Head of caudate nucleus (tissue), 42 donors: ENCODE measurements at regions not wholly inside any gene's neighbourhood (a gene's known extent, or its start where the extent isn't known, plus 50 kb on each side); places are given as distances from the start of the nearest gene placed in this dataset.
A peak's percentile ranks its signal among the peaks of the same experiment; 100 is the strongest.
"Not testable (repeated sequence)": the region's sequence is repeated elsewhere in the genome, so short reads cannot be mapped to it uniquely, and the experiment has no call there.

Experiments
- DNase-seq, 42 donors: peaks; one replicate each; pipeline versions ENCODE4 v3.0.0 to v3.0.0-alpha.2; 2020 to 2021; ENCODE audit warnings: mixed read lengths in 7 of 42
- intact Hi-C: fragments of 100-400 bp; cut with DNase I; formaldehyde crosslinking; loops from one replicate; pipeline ENCODE4 v1.15.0; 2022

DNA sequence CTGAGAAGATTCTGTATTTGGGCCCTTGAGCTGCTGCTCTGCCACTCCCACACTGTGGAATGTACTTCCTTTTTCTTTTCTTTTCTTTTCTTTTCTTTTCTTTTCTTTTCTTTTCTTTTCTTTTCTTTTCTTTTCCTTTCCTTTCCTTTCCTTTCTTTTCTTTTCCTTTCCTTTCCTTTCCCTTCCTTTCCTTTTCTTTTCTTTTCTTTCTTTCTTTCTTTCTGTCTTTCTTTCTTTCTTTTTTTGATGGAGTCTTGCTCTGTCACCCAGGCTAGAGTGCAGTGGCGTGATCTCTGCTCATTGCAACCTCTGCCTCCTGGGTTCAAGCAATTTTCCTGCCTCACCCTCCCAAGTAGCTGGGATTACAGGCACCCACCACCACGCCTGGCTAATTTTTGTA is 89.8 kb downstream of the DNAAF6 start:
- DNase-seq, intact Hi-C loops: not testable (repeated sequence)

DNA sequence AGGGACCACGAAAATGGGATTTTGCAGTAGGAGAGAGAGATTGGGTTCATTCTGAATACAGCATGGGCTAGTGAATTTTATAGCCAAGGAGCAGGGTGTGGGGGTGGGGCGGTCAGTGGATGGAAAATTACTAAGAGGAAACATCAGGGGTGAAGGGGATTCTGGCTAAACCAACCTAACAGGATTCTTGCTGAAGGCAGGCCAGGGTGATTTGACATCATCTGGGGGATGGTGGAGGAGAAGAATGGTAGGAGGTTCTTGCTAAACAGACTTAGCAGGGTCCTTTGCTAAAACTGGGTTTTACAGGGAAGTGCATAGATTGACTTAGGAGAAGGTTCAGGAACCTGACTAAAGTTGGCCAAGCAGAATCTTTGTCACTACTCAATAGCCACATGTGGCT is 91.9 kb downstream of the DNAAF6 start:
- intact Hi-C loops: no loop called here
- no peak for DNase-seq

DNA sequence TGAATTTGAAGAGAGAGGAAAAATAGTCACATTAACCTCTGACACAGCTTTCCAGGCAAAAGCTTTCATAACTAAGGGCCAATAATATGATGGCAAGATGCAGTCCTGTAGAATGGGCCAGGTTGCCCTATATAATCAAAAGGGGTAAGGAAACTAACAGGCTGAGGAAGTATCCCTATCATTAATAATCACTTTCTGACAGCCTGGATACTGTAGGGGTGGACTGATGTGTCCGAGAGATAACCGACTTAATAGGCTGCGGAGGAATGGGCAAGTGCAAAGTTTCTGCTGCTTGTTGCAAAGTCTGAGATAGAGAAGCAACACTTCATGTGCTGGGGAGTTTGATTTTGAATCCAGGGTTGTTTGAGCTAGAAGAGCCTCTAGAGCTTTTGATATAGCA is 94.8 kb downstream of the DNAAF6 start:
- intact Hi-C loops: no loop called here
- DNase-seq: no peak

DNA sequence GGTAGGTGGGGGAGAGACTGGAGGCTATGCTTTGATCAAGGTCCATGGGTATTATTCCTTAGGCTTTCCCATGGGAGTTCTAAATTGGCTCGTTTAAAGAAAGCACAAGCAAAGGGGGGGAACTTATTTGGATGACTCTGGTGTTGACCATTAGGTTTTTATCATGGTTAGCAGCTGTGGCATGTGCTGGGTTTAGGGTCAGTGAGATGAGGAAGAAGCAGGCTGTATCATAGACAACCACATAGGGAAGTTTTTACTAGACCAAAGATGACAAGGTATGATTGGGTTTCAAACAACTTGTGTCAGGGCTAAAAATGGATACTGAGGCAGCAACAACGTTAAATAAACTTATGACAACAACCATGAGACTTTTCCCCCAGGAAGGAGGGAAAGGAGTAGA is 97.7 kb downstream of the DNAAF6 start:
- intact Hi-C loops: no loop called here

DNA sequence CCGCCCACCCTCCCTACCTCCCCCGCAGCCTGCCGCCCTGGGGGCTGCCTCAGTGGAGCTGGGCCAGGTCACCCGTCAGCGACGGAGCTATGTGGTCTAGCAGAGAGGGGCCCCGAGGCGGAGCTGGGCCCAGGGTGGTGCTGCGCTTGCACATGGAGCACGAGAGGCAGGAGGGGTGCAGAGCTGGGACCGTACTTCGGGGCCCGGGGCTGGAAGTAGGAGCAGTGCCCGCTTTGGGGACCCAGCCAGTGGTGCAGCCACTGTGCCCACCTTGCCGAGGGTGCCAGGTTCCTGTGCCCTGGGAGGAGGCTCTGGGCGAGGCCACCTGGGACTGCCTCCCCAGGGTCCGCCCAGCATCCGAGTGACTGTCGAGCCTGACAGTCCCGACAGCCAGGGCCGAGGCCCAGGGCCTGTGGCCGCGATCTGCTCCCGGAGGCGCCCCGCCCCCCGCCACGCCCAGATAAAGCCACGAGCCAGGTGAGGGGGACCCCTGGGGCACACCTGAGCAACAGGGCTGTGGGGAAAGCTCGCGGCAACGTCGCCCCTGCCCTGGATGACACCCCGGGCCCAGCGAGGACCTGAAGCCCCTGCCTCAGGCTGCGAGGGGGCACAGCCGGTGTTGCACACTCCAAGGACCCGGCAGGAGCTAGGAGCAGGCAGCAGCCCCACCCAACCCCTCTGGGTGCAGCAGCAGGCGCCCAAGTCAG is 117.5 kb downstream of the DNAAF6 start:
- no peak for DNase-seq
- intact Hi-C loops: no loop called here

More for the DNA sequence above, 97.7 kb downstream of the DNAAF6 start:
- no peak for DNase-seq

DNA sequence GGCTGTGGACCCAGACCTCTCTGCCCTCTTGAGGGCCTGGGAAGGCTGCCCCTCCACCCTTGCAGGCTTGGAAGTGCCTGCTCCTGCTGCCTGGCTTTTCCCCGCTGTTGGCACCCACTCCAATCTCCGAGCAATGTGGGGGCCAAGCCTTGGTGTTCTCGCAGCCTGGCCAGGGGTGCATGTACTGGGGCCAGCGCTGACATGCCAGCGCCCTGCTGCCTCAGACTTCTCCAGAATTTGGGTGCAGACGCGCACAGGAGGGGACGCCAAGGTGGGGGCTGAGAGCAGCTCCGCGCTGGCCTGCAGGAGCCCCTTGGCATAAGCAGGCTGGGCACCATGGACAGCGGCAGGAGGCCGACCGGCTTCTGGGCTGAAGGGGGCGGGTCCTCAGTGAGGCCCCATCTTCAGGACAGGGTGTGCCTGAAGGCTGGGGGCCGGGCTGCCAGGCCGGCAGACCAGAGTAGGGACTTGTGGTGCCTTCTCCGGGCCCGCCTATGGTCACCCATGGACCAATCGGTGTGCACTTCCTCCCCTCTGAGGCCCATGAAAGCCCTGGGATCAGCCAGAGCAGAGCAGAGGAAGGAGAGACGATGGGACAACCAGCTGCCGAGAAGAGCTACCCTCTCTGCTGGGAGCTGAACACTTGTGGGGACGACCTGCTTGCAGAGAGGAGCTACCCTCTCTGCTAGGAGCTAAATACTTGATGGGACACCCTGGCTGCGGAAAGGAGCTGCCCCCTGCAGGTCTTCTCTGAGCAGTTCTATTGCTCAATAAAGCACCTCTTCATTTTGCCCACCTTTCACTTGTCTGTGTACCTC is 118.3 kb downstream of the DNAAF6 start:
- intact Hi-C loops: no loop called here

DNA sequence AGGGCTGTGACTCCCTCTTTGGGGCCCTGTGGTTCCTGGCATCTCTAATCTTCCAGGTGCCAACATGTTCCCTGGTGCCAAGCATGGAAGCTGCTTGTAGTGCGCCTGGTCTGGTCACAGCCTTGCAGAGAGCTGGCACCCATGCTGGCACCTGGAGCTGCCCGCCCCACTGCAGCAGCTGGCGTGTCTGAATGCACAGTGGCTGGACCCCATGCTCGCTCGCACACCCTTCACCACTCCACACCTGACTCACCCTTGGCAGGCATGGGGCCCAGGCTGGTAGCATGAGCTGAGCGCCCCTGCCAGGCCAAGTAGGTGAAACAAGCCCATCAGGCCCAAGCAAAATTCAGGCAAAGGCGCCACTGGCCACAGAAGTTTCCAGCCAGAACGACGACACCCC is 119.1 kb downstream of the DNAAF6 start:
- DNase-seq: no peak

More for the DNA sequence above, 118.3 kb downstream of the DNAAF6 start:
- peak in 19 of 42 donors; percentile 1 to 44 (median 11) for DNase-seq

DNA sequence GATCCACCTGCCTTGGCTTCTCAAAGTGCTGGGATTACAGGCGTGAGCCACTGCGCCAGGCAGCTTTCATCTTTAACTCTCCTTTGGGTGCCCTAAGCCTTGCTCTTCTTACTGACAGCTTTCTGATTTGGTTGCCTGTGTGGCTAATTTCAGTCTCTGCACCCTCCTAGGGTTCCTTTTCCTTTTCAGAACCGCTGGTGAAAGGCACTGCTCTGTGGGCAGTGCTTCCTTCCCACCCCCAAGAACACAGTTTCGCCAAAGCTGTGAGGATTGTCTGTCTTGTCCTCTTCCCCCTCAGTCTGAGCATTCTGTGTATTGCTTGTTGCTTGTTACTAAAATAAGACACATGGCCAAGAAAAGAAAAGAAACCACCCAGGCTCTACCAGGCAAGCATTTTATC is 101.4 kb upstream of the FRMPD3 start:
- DNase-seq: no peak
- intact Hi-C loops: no loop called here

More for the DNA sequence above, 119.1 kb downstream of the DNAAF6 start:
- intact Hi-C loops: no loop called here

DNA sequence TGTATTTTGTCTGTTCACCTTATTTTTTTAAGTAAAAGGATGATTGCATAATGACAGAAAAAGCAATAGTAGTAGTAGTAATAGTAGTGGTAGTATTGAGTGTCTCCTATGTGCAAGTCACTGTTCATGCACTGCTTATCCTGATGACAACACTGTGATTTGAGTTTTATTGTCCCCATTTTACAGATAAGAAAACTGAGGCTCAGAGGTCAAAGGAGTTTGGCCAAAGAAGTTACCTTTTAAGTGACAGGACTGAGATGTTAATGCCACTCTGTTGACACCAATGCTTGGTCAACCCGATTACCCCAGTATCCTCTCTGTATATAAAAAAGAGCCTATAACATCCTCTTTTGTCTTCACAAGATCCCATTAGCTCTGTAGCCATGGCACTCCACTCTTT is 100.5 kb upstream of the FRMPD3 start:
- intact Hi-C loops: no loop called here
- no peak for DNase-seq

DNA sequence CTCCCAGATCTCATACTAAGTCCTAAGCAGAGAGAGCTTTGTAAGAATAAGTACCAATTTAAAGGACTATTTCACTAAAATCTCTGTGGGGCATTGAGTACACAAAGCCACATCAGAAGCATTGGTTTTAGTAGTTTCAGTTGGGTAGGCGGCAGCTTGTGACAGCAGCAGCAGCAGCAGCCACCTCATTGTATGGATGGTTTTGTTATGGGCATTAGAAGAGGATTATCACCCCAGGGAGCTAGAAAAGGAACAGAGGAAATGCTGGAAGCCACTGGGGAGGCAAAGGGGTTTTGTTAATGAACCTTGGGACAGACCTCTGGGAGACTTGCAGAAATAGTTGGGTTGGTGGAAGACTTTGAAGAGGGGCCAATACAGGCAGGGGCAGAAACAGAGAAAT is 93.9 kb upstream of the FRMPD3 start:
- DNase-seq: no peak
- intact Hi-C loops: no loop called here

DNA sequence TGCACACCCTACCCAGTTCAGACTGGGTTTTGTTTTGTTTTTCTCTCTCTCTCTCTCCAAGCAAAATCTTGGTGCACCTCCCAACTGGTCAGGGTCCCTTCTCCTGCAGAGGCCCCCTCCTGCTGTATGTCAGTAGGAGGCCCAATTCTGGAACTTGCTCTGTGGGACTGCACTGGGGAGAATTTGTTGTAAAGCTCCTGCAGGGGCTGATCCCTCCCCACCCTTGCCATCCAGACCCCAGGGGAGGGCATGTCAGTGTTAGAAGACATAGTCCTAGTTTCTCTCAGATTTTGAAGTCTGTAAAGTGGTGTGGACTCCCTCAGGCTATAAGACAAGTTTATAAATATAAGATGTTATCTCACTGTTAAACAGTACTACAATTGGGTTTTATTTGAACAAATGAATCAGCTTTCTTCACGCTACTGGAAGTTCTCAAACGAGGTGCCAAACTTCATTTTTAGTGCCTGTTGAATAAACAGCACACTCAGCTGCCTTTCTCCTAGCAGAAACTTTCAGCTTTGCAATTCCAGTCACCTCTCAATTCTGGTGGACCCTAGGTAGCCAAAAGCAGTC is 88.6 kb upstream of the FRMPD3 start:
- no peak for DNase-seq
- intact Hi-C loops: no loop called here

DNA sequence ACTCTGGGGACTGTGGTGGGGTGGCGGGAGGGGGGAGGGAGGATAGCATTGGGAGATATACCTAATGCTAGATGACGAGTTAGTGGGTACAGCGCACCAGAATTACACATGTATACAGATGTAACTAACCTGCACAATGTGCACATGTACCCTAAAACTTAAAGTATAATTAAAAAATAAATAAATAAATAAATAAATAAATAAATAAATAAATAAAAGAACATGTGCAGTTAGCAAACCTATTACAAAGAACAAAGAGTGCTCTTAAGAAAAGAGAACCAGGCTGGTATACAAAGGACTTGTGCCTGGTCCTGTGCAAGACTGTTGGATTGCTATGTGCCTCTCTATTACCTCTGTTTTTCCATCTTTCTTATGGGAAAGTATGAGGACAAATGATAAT is 79.3 kb upstream of the FRMPD3 start:
- intact Hi-C loops, DNase-seq: not testable (repeated sequence)

DNA sequence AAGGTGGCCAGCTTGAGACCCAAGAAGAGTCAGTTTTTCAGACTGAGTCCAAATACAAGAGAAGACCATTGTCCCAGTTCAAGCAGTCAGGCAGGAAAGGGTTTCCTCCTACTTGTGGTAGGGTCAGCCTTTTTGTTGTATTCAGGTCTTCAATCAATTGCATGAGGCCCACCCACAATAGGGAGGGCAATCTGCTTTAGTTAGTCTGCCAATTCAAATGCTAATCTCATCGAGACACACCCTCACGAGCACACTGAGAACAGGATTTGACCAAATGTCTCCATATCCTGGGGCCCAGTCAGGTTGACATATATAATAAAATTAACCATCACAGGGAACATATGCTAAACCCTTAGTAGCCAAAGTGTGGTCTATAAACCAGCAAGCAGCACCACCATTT is 75.3 kb upstream of the FRMPD3 start:
- intact Hi-C loops: no loop called here
- DNase-seq: no peak

DNA sequence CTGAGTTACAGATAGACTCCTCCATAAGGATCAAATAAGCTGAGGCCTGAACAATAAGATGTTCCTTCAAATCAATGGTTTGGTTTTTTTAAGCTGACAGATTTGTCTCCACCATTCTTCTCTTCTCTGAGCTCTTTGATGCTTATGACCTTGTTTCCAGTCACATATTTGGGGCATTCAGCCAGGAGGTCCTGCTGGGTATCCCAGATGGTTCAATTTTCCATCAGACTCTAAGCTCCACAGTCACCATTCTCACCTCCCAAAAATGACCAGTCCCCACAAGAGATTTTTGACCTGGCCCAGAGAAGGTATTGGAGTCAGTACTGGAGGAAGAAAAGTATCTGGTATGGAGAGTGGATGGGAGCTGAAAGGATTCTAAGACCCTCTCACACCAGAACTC is 74.6 kb upstream of the FRMPD3 start:
- intact Hi-C loops: no loop called here
- no peak for DNase-seq

DNA sequence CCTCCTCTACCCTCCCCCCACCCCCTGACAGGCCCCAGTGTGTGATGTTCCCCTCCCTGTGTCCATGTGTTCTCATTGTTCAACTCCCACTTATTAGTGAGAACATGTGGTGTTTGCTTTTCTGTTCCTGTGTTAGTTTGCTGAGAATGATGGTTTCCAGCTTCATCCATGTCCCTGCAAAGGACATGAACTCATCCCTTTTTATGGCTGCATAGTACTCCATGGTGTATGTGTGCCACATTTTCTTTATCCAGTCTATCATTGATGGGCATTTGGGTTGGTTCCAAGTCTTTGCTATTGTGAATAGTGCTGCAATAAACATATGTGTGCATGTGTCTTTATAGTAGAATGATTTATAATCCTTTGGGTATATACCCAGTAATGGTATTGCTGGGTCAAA is 73.3 kb upstream of the FRMPD3 start:
- DNase-seq, intact Hi-C loops: not testable (repeated sequence)

DNA sequence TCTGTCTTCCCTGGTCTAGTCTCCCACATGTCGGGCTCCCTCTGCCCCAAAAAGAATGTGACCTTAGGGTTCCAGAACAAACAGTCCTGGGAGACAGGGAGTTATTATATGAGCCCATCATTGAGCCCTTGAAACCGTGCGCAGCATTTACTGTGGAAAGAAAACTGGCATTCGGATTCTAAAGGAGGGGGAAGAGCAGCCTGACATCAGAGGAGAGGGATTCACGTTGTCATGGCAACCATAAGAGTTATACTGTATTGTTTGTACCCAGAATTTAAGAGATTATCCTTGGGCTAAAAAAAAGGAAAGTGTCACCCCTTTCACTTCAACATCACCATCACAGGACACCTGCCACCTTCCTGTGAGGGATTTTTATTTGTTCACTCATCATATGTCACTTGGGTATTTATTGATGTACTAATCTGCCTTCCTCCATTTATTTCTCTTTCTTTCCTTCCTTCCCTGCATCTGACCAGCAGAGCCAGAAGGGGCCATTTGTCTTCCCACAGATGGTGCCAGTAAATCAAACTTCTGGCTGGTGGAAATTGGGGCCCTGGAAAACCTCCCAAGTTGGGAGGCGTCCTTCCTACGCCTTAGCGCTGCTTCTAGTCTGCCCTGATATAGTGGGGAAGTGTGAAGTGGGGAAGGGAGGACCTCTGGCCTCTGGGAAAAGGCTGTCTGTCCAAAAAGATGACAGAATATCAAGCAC is 64.9 kb upstream of the FRMPD3 start:
- no peak for DNase-seq
- intact Hi-C loops: no loop called here

DNA sequence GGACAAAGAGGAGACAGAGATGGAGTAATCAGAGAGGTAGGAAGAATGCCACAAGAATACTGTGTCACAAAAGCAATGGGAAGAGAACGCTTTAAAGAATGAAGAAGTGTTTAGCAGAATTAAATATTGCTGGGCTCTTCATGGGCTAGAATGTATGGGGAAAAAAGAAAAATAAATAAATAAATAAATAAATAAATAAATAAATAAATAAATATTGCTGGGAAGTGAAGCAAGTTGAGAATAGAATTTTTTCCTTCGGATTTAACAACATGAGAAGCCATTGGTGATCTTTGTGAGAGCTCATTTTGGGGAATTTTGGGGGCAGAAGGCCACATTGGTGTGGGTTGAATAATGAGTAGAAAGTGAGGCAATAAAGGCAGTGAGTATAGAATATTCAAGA is 59.7 kb upstream of the FRMPD3 start:
- no peak for DNase-seq
- intact Hi-C loops: no loop called here

DNA sequence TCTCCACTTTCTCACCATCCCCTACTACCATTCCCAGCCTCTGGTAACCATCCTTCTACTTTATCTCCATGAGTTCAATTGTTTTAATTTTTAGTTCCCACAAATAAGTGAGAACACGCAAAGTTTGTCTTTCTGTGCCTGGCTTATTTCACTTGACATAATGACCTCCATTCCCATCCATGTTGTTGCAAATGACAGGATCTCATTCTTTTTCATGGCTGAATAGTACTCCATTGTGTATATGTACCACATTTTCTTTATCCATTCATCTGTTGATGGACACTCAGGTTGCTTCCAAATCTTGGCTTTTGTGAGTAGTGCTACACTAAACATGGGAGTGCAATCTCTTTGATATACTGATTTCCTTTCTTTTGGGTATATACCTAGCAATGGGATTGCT is 55.8 kb upstream of the FRMPD3 start:
- DNase-seq, intact Hi-C loops: not testable (repeated sequence)

DNA sequence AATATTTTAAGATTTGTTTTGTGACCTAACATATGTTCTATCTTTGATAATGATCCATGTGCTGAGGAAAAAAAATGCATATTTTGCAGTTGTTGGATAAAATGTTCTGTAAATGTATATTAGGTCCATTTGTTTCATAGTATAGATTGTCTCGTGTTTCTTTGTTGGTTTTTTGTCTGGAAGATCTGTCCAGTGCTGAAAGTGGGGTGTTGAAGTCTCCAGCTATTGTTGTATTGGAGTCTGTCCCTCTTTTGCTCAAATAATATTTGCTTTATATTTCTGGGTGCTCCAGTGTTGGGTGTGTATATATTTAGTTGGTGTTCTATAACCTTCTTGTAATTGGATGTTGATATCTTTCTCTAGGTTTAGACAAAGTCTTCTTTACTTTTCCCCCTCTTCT is 53.2 kb upstream of the FRMPD3 start:
- intact Hi-C loops: no loop called here
- no peak for DNase-seq

DNA sequence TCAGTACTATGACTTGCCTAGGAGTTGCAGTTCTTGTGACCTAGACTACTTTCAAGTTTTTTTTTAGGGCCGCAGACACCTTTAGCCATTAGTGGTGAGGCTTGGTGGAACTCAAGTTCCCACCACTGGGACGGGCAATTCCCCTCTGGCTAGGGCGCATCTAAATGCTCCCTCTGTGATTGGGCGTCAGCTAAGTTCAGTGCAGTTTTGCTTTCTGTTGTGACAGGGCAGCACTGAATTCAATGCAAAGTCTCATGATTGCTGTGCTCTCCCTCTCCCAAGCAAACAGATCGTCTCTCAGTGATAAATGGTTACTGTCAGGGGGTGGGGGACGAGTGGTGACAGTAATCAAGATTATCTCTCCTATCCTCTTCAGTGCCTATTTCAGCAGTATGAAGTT is 52.7 kb upstream of the FRMPD3 start:
- DNase-seq: no peak
- intact Hi-C loops: no loop called here
